Neuron (in vitro differentiated cells): ENCODE measurements at regions not wholly inside any gene's neighbourhood (a gene's known extent, or its start where the extent isn't known, plus 50 kb on each side); places are given as distances from the start of the nearest gene placed in this dataset.

Experiments
- H2AFZ ChIP-seq: one replicate; pipeline ENCODE4 v1.6.1; 2013; ENCODE audit warnings: low read depth, mild to moderate bottlenecking, inconsistent platforms, low read length, moderate library complexity
- H3K27me3 ChIP-seq: one replicate; pipeline ENCODE4 v1.6.1; 2013; ENCODE audit warnings: low read length; ENCODE audit not compliant: insufficient read depth
- H3K36me3 ChIP-seq: one replicate; pipeline ENCODE4 v1.6.1; 2013; ENCODE audit warnings: low read length; ENCODE audit not compliant: insufficient read depth
- H3K4me1 ChIP-seq: one replicate; pipeline ENCODE4 v1.6.1; 2013; ENCODE audit warnings: low read length; ENCODE audit not compliant: insufficient read depth
- H3K4me3 ChIP-seq: 2 replicates; pipeline ENCODE4 v1.5.1; 2013; ENCODE audit warnings: mild to moderate bottlenecking, low read length, moderate library complexity
- H3K9me3 ChIP-seq: one replicate; pipeline ENCODE4 v1.6.1; 2013; ENCODE audit warnings: low read length

DNA sequence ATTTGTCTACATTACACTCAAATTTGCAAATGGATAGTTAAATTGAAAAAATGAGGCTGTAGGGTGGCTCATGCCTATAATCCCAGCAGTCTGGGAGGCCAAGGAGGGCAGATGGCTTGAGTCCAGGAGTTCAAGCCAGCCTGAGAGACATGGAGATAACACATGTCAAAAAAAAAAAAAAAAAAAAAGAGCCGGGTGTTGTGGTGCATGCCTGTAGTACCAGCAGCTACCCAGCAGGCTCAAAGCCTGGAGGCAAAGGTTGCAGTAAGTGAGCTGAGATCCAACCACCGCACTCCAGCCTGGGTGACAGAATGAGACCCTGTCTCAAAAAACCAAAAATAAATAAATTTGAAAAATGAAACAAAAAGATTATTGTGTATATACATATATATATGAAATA, 119.9 kb upstream of the MGAT4C start:
- Histone ChIP-seq H3K4me1 (peaks cover 6% of the 10 kb centered on the region), H3K27me3 (no peaks in the 10 kb centered on the region), H2AFZ (no peak overlapping the region), H3K9me3 (no peaks in the 10 kb centered on the region), H3K36me3 (no peaks in the 10 kb centered on the region), H3K4me3 (no peak overlapping the region)

- Histone ChIP-seq H3K4me3 (no peak overlapping the region), H2AFZ (no peak overlapping the region), H3K9me3 (no peaks in the 10 kb centered on the region), H3K4me1 (no peaks in the 10 kb centered on the region), H3K27me3 (no peaks in the 10 kb centered on the region), H3K36me3 (no peaks in the 10 kb centered on the region)
Observed at GRCh38 chr12:86373813-86374212, 117.6 kb upstream of the MGAT4C start.

DNA sequence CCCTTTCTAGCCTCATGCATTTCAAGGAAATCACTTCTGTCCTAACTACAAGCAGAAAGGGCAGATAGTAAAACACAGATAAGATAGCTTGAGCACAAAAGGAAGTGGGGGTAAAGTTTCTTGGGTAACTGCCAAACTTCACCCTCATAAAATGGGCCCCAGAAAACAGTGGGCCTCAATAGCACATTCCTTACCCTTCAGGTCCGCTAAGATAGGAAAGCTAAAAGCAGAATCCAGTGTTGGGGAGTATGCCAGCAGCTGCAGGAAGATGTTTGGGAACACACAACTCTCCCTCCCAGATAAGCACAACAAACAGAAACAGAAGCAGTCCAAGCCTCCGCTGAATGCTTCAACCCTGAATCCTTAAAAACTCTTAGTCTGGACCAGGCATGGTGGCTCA, 110.9 kb upstream of the MGAT4C start:
- H3K27me3 ChIP-seq: no peaks in the 10 kb centered on the region

DNA sequence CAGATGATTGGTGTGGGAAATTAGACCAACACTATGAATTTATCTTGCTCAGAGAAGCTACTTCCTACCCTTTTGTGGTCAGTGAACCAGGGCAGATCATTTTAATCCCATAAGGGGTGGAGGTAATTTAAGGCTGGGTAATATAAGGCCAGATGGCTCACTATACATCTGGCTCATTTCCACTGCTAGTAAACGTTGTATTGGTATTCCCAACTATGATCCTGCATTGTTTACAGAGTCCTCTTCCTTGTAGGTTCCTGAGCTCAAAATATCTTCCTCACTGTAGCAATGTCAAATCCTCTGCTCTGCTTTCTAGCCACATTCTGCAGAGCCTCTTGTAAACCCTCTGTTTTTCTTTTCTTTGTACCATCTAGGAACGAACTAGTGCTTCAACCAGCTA, 93.0 kb upstream of the MGAT4C start:
- Histone ChIP-seq H3K9me3 (no peaks in the 10 kb centered on the region), H2AFZ (no peak overlapping the region), H3K27me3 (no peaks in the 10 kb centered on the region), H3K36me3 (no peaks in the 10 kb centered on the region), H3K4me3 (no peak overlapping the region), H3K4me1 (no peaks in the 10 kb centered on the region)

More for the DNA sequence above, 110.9 kb upstream of the MGAT4C start:
- H3K4me1 ChIP-seq: no peaks in the 10 kb centered on the region
- H3K36me3 ChIP-seq: no peaks in the 10 kb centered on the region
- no peak overlapping the region for H2AFZ ChIP-seq
- H3K4me3 ChIP-seq: no peak overlapping the region
- H3K9me3 ChIP-seq: no peaks in the 10 kb centered on the region

GRCh38 chr12:86333955-86334522, 77.8 kb upstream of the MGAT4C start:
- no peaks in the 10 kb centered on the region for H3K9me3 ChIP-seq
- H2AFZ ChIP-seq: no peak overlapping the region
- no peak overlapping the region for H3K4me3 ChIP-seq
- H3K4me1 ChIP-seq: peaks cover 2% of the 10 kb centered on the region
- H3K27me3 ChIP-seq: no peaks in the 10 kb centered on the region
- no peaks in the 10 kb centered on the region for H3K36me3 ChIP-seq

- Histone ChIP-seq H2AFZ (no peak overlapping the region), H3K9me3 (no peaks in the 10 kb centered on the region), H3K27me3 (no peaks in the 10 kb centered on the region), H3K36me3 (no peaks in the 10 kb centered on the region), H3K4me3 (no peak overlapping the region), H3K4me1 (peaks cover 2% of the 10 kb centered on the region)
Observed at GRCh38 chr12:86331457-86331856, 75.3 kb upstream of the MGAT4C start.

DNA sequence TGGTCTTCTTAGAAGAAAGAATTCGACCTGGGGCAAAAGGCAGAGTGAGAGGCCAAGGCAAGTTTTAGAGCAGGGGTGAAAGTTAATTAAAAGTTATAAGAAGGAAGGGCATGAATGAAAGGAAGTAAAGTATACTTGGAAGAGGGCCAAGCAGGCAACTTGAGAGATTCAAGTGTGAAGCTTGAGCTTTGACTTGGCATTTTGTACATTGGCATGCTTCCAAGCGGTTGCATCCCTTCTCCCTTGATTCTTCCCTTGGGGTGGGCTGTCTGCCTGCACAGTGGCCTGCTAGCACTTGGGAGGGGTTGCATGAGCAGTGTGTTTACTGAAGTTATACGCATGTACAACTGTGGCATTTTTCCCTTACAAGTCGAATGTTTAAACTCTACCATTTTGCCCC, 74.8 kb upstream of the MGAT4C start:
- Histone ChIP-seq H2AFZ (no peak overlapping the region), H3K4me3 (no peak overlapping the region), H3K9me3 (no peaks in the 10 kb centered on the region), H3K36me3 (no peaks in the 10 kb centered on the region), H3K4me1 (peaks cover 2% of the 10 kb centered on the region), H3K27me3 (no peaks in the 10 kb centered on the region)

- Histone ChIP-seq H3K4me3 (no peak overlapping the region), H3K4me1 (no peaks in the 10 kb centered on the region), H3K27me3 (no peaks in the 10 kb centered on the region), H3K9me3 (no peaks in the 10 kb centered on the region), H3K36me3 (no peaks in the 10 kb centered on the region), H2AFZ (no peak overlapping the region)
Observed at GRCh38 chr12:86312232-86312631, 56.0 kb upstream of the MGAT4C start.
